ENCODE measurements at regions not wholly inside any gene's neighbourhood (a gene's known extent, or its start where the extent isn't known, plus 50 kb on each side); places are given as distances from the start of the nearest gene placed in this dataset.
"Not testable (repeated sequence)": the region's sequence is repeated elsewhere in the genome, so short reads cannot be mapped to it uniquely, and the experiment has no call there.

DNA sequence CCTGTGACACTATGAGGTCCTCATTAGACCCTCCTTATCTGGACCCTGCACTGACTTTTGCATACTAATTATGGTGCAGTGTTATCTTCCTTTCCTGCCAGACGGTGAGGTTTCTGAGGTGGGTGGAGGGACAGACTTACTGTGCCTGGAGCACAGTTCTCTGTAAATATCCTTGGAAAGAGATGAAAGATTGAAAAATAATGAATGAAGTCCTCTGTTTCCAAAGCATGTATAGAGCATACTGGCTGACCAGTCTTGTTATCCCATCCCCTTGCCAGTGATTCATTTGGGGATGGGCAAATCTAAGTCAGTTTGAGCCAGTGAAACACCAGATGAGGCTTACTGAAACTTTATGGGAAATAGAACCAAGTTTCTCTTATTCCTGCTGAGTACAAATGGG, 152.6 kb upstream of the HDDC2 start:
- H3K9me3 ChIP-seq, result peaks cover 7 to 15% of the 10 kb centered on the region in 2 donors
- no peaks in the 10 kb centered on the region for H3K4me1 ChIP-seq
- no peak overlapping the region for H3K4me3 ChIP-seq
- no peak for DNase-seq (ENCODE audit: low spot score)
- no peak overlapping the region for H3K27ac ChIP-seq
- H3K36me3 ChIP-seq, result no peaks in the 10 kb centered on the region
- TF ChIP-seq, protein P1, sequence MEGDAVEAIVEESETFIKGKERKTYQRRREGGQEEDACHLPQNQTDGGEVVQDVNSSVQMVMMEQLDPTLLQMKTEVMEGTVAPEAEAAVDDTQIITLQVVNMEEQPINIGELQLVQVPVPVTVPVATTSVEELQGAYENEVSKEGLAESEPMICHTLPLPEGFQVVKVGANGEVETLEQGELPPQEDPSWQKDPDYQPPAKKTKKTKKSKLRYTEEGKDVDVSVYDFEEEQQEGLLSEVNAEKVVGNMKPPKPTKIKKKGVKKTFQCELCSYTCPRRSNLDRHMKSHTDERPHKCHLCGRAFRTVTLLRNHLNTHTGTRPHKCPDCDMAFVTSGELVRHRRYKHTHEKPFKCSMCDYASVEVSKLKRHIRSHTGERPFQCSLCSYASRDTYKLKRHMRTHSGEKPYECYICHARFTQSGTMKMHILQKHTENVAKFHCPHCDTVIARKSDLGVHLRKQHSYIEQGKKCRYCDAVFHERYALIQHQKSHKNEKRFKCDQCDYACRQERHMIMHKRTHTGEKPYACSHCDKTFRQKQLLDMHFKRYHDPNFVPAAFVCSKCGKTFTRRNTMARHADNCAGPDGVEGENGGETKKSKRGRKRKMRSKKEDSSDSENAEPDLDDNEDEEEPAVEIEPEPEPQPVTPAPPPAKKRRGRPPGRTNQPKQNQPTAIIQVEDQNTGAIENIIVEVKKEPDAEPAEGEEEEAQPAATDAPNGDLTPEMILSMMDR (IDR thresholded peaks at IDR 0.05), result no peak
- no peaks in the 10 kb centered on the region for H3K27me3 ChIP-seq

DNA sequence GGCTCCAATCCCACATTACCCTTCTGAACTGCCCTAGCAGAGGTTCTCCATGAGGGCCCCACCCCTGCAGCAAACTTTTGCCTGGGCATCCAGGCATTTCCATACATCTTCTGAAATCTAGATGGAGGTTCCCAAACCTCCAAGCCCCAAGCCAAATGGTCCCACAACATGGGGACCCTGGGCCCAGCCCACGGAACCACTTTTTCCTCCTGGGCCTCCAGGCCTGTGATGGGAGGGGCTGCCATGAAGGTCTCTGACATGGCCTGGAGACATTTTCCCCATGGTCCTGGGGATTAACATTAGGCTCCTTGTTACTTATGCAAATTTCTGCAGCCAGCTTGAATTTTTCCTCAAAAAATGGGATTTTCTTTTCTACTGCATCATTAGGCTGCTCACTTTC, 156.7 kb upstream of the HDDC2 start:
- H3K27ac ChIP-seq; H3K27me3 ChIP-seq; H3K9me3 ChIP-seq; DNase-seq (ENCODE audit: low spot score); H3K36me3 ChIP-seq; H3K4me1 ChIP-seq; H3K4me3 ChIP-seq: not testable (repeated sequence)

DNA sequence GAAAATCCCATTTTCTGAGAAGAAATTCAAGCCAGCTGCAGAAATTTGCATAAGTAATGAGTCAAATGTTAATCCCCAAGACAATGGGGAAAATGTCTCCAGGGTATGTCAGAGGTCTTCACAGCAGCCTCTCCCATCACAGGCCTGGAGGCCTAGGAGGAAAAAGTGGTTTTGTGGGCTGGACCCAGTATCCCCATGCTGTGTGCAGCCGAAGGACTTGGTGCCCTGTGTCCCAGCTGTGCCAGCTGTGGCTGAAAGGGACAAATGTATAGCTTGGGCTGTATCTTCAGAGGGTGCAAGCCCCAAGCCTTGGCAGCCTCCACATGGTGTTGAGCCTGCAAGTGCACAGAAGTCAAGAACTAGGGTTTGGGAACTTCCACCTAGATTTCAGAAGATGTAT, 163.6 kb upstream of the HDDC2 start:
- not testable (repeated sequence) for H3K4me1 ChIP-seq; H3K4me3 ChIP-seq; DNase-seq (ENCODE audit: low spot score); H3K27ac ChIP-seq; H3K27me3 ChIP-seq; H3K36me3 ChIP-seq; H3K9me3 ChIP-seq

DNA sequence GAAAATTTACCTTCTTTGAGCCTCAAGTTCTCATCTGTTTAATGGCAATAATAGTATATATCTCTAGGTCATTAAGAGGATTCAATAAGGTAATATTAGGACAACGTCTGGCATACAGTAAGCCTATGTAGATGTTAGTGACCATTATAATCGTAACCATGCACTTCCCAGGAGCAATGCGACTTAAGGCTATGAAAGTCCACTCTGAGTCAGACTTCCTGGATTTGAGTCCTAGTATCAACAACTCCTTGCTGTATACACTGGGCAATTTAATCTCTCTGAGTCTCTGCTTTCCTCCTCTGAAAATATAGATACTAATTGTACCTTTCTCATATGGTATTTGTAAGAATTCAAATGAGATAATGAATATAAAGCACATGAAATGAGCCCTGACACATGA, 168.1 kb upstream of the HDDC2 start:
- DNase-seq (ENCODE audit: low spot score), result no peak
- no peak overlapping the region for H3K4me3 ChIP-seq
- no peaks in the 10 kb centered on the region for H3K9me3 ChIP-seq
- H3K4me1 ChIP-seq, result no peaks in the 10 kb centered on the region
- TF ChIP-seq, protein P1 (IDR thresholded peaks at IDR 0.05), result no peak
- no peaks in the 10 kb centered on the region for H3K36me3 ChIP-seq
- no peaks in the 10 kb centered on the region for H3K27me3 ChIP-seq
- no peak overlapping the region for H3K27ac ChIP-seq

DNA sequence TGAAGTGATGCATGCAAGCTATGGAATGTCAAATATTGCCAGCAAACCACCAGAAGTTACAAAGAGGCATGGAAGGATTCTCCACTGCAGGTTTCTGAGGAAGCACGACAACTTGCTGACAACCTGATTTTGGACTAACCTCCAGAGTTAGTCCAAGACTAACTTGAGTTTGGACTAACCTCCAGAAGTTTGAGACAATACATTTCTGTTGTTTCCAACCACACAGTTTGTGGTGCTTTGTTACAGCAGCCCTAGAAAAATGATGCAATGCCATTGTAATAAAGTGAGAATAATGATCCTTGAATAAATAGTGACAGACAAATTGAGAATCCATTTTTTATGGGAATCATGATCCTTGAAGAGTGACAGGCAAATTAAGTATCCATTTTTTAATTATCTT, 169.9 kb upstream of the HDDC2 start:
- H3K36me3 ChIP-seq, result no peaks in the 10 kb centered on the region
- no peaks in the 10 kb centered on the region for H3K4me1 ChIP-seq
- TF ChIP-seq, protein P1 (IDR thresholded peaks at IDR 0.05), result no peak
- H3K27ac ChIP-seq, result no peak overlapping the region
- no peak for DNase-seq (ENCODE audit: low spot score)
- H3K27me3 ChIP-seq, result no peaks in the 10 kb centered on the region
- no peaks in the 10 kb centered on the region for H3K9me3 ChIP-seq
- no peak overlapping the region for H3K4me3 ChIP-seq

DNA sequence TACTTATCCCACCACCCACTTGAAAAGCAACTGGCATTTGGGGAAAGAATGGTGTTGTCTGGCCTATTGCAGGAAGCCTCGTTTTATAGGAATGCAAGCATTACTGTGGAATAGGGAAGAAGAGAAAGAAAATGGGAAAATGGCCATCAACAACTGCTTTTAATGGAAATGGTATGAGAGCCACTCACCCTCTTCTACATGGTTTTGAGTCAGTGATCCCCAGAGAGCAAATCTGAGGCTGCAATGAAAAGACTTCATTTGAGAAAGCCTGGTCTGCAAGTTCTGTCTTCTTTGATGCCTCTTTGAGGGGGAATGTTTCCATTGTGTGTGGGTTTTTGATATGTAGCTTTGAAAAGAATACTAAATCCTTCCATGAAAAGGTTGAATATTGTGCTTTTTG, 172.3 kb upstream of the HDDC2 start:
- no peak for DNase-seq (ENCODE audit: low spot score)
- Histone ChIP-seq H3K27ac (no peak overlapping the region), H3K4me3 (no peak overlapping the region), H3K36me3 (no peaks in the 10 kb centered on the region), H3K27me3 (no peaks in the 10 kb centered on the region), H3K9me3 (no peaks in the 10 kb centered on the region), H3K4me1 (no peaks in the 10 kb centered on the region)
- TF ChIP-seq, protein P1 (IDR thresholded peaks at IDR 0.05), result no peak

DNA sequence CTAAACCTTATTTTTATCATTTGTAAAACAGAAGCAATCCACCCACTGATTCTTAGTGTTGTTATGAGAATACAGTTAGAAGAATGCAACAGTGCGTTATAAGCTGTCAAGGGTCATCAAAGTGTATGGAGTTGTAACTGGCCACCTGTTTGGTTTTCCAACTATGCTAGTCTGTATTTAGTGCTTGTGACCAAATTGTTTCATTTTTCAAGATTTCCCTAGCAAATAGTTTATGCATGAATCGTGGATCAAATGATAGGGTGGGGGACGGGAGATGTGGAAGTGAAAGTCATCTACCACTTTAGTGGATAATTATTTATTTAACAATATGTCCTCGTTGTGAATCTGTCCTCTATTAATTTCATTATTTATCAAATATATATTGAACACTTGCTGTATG, 175.4 kb upstream of the HDDC2 start:
- Histone ChIP-seq H3K27me3 (no peaks in the 10 kb centered on the region), H3K4me3 (no peak overlapping the region), H3K4me1 (no peaks in the 10 kb centered on the region), H3K36me3 (no peaks in the 10 kb centered on the region), H3K9me3 (no peaks in the 10 kb centered on the region), H3K27ac (no peak overlapping the region)
- TF ChIP-seq, protein P1 (IDR thresholded peaks at IDR 0.05), result no peak
- DNase-seq (ENCODE audit: low spot score), result no peak

Data from right atrium auricular region (tissue), 2 donors.